ENCODE measurements at regions not wholly inside any gene's neighbourhood (a gene's known extent, or its start where the extent isn't known, plus 50 kb on each side); places are given as distances from the start of the nearest gene placed in this dataset.

- TF ChIP-seq POLR2A (IDR thresholded peaks at IDR 0.05) = no peak
- TF ChIP-seq CTCF (IDR thresholded peaks at IDR 0.05) = no peak
- TF ChIP-seq EP300 (IDR thresholded peaks at IDR 0.05) = no peak
Measured at GRCh38 chr5:89572696-89573095, 689.7 kb upstream of the MEF2C start.
